Erythroblast (primary cell): ENCODE measurements at regions not wholly inside any gene's neighbourhood (a gene's known extent, or its start where the extent isn't known, plus 50 kb on each side); places are given as distances from the start of the nearest gene placed in this dataset.

Experiments used
- GATA1 ChIP-seq: IDR thresholded peaks from 2 replicates; pipeline ENCODE4 v1.6.1; 2011; ENCODE audit warnings: low read depth, mild to moderate bottlenecking, control low read depth, low read length, moderate library complexity
- POLR2A ChIP-seq: IDR thresholded peaks from 2 replicates; pipeline ENCODE4 v1.6.1; 2011; ENCODE audit warnings: mild to moderate bottlenecking, low read length

DNA sequence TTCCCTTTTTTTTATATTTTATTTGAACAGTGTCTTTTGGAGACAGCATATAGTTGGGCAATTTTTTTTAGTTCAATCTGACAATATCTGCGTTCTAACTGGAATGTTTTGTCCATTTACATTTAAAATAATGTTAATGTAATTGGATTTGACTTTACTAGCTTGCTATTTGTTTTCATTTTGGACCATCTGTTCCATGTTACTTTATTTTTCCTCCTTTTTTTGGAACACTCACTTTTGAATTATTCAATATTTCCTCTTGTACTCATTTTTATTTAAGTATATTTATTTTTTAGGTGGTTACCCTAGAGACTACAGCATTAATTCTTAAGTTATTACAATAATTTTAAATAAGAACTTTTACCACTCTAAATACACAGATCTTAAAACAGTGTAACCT, 62.8 kb upstream of the C1orf87 start:
- TF ChIP-seq POLR2A (no peak), GATA1 (no peak)
